Nucleus accumbens (tissue), 56 donors: ENCODE measurements at regions not wholly inside any gene's neighbourhood (a gene's known extent, or its start where the extent isn't known, plus 50 kb on each side); places are given as distances from the start of the nearest gene placed in this dataset.
"Not testable (repeated sequence)": the region's sequence is repeated elsewhere in the genome, so short reads cannot be mapped to it uniquely, and the experiment has no call there.

Experiments
- DNase-seq, 56 donors: peaks; one replicate each; lab custom pipeline; 2025; lab: John Stamatoyannopoulos, UW

DNA sequence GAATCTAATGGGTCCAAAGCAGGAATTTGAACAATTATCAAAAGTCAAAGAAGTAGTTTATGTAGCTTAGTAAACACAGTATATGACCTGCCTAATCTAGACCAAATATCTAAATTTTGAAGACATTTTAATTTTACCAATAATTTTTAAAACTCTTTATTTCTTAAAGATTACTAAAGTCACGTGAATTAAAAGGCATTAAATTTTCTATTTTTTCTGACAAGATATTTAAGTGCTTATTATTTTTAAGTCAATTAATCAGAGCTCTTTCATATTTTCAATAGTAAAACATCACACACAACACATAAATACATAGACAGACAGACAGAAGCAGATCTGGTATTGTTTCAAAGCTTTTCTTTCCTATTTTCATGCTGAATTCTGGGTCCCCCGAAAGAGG is 89.5 kb downstream of the ZNF467 start:
- DNase-seq: no peak

DNA sequence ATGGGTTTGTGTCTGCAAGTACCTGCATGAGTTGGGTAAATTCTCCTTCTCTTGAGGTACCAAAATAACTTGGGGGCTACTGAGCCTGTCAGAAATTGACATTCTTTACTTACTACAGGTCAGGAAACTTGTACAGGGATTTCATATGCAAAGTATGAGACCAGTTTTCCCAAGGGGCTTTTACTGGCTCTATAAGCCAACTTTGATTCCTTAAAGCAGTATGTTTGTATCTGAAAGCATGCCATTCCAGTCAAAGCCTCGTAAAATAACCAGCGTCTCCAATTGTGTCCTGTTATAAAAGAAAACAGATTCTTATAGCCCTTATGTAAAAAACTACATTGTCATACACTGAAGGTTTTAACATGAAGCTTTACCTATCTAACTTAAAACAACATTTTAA is 90.2 kb downstream of the ZNF467 start:
- no peak for DNase-seq

DNA sequence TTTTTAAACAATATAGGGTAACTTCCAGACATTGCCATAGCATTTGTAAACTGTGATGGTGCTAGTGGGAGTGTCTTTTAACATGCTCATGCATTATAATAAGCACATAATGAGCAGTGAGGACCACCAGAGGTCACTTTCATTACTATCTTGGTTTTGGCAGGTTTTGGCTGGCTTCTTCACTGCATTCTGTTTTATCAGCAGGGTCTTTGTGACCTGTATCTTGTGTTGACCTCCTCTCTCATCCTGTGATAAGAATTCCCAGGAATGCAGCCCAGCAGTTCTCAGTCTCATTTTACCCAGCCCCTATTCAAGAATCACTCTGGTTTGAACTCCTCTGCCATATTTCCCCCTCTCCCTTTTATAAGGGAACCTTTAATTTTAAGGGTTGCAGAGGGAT is 91.3 kb downstream of the ZNF467 start:
- DNase-seq: no peak

DNA sequence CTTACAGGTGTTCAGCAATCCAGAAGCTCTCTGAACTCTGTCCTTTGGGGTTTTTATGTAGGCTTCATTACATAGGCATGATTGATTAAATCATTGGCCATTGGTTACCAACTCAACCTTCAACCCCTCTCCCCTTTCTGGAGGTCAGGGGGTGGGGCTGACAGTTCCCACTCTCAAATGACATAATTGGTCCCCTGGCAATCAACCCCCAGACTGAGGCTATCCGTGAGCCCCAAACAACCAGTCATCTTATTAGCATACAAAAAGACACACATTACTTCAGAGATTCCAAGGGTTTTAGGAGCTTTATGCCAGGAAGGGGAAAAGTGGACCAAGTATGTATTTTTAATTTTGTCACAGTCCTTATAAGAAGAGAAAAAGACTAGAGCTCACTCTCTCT is 92.1 kb downstream of the ZNF467 start:
- DNase-seq: no peak

DNA sequence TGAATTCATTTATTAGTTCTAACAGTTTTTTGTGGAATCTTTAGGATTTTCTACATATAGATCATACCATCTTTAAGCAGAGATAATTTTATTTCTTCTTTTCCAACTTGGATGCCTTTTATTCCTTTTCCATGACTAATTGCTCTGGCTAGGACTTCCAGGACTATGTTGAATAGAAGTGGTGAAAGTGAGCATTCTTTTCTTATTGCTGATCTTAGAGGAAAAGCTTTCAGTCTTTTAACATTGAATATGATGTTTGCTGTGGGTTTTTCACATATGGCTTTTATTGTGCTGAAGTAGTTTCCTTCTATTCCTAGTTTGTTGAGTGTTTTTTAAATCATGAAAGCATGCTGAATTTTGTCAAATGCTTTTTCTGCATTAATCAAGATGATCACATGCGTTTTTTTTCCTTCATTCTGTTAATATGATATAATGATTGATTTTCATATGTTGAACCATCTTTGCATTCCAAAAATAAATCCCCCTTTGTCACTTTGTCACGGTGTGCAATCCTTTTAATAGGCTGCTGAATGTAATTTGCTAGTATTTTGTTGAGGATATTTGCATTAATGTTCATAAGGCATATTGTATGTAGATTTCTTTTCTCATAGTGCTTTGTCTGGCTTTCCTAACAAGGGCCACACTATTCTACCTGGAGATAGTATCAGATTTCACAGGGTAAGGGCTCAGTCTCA is 92.9 kb downstream of the ZNF467 start:
- DNase-seq: no peak

DNA sequence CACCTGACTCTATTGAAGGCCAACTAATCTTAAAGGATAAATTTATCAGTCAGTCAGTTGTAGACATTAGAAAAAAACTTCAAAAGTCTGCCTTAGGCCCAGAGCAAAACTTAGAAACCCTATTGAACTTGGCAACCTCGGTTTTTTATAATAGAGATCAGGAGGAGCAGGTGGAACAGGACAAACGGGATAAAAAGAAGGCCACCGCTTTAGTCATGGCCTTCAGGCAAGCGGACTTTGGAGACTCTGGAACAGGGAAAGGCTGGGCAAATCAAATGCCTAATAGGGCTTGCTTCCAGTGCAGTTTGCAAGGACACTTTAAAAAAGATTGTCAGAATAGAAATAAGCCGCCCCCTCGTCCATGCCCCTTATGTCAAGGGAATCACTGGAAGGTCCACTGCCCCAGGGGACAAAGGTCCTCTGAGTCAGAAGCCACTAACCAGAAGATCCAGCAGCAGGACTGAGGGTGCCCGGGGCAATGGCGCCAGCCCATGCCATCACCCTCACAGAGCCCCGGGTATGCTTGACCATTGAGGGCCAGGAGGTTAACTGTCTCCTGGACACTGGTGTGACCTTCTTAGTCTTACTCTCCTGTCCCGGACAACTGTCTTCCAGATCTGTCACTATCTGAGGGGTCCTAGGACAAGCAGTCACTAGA is 98.5 kb downstream of the ZNF467 start:
- DNase-seq: not testable (repeated sequence)

DNA sequence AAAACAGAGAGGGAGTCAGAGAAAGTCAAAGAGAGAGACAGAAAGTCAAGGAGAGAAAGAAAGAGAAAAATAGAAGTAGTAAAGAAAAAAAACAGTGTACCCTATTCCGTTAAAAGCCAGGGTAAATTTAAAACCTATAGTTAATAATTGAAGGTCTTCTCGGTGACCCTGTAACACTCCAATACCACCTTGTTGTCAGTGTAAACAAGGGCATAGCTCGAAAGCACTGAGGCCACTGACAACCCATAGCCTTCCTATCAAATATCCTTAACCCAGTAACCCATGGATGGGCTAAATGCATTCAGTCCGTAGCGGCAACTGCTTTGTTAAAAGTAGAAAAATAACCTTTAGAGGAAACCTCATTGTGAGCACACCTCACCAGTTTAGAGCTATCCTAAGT is 100.4 kb downstream of the ZNF467 start:
- no peak for DNase-seq

DNA sequence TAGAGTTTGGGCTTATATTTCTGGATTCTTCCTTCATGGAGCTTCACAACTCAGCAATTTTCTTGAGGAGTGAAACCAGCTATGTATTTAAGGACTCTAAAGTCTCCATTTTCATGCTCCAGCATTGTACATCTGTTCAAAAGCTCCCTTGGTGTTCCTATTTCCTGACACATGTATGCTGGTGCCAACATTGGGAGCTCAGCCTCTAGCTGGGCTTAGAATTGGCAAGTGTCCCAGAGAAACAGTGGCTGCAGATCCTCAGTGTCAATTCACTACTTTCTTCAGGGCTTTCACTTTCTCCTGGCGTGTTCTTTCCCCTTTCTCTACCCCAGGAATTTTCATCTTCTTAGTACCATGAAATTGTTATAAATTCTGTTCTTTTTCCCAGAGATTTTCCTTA is 103.1 kb downstream of the ZNF467 start:
- peak in 23 of 56 donors; percentile 2 to 45 (median 11) for DNase-seq

DNA sequence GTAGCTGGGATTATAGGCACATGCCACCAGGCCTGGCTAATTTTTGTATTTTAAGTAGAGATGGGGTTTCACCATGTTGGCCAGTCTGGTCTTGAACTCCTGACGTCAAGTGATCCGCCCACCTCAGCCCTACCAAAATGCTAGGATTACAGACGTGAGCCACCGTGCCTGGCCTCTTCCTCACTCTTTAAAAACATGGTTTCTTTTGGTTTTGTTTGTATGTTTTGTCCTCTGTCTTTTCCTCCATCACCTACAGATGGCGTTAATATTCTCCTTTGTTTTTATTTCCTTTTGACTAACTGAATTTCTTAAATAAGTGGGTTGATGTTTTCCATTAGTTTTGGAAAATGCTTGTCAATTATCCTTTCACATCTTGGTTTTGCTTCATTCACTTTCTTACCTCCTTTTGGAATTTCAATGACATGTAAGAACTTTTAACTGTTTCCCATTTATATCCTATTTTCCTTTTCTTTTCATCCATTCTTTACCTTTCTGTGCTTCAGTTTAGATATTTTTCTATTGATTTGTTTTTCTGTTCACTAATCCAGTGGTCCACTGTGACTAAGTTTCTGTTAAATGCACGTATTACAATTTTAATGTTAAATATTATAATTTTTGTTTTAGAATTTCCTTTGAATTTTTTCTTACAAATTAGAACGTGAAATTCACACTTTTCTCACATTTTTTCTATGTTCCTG is 104.1 kb downstream of the ZNF467 start:
- DNase-seq: no peak

DNA sequence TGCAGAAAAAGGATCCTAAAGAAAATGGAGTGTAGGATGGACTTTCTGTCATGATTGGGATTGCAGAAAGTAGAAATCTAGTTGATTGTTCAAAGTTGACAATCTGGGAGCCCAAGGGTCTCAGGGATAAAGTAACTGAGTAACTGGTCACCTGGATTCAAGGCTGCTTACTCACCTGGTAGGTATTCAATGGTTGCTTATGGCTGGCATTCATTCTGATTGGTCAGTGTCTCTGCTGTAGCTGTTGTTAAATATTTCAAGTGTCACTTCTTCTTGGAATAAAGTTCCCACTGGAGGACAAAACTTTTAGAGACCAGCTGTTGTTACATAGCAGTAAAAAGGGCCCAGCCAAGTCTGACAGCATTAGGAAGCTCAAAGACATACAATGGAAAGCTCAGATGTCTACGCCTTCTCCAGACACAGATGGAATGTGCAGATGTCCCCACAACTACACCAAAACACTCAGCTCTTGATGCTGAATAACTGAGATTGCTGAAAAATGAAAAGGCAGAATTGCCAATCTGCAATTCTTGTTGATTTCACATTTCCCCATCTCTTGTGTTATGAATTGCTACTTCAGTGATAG is 106.9 kb downstream of the ZNF467 start:
- no peak for DNase-seq

DNA sequence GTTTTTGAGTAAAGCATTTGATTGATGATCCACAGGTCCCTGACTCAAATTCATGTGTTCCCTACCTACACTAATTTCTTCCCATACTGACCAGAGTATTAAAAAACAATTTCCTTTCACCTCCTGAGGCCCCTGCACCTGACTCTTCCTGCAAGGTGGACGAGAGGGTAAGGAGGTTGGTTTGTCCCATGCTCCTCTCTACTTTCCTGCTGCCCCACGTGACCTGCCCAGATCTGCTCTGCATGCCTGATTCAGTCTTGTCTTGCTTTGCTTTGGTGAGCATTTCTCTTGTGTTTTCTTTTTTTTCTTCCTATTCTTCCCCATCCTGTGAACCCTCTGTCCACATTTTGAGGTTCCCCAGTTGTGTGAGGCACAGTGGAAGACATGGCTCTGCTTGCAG is 107.8 kb downstream of the ZNF467 start:
- not testable (repeated sequence) for DNase-seq

DNA sequence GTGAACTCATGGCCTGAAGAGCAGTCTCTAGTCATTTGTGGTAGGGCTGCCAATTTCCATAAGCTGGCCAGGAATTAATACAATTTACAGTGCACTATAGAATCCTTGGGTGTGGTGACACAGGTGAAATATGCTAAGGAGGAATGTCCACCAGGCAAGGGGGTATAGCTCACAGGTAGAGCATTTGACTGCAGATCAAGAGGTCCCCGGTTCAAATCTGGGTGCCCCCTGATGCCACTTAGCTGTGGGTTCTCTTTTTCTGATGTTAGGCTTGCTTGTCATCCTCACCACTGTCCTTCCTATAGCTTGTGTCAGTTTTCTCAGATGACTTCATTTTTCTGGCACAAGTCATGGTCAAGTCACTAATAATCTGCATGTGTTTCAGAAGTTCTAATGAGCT is 108.7 kb downstream of the ZNF467 start:
- no peak for DNase-seq

DNA sequence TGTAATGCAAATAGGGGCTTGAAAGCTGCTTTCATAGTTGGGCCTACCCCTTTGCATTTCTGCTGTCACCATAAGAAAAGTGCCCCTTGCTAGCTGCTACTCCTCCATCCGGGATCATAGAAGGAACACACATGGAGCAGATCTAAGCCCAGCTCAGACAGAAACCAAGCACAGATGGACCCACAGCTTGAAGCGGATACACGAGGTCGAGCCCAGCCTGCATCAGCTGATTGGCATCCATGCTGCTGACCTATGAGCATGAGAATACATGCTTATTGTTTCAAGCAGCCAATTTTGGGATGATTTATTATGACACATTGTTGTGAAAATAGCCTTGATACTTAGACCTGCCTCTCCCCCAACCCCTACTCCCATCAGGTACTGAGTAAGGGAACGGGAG is 109.2 kb downstream of the ZNF467 start:
- DNase-seq: no peak

DNA sequence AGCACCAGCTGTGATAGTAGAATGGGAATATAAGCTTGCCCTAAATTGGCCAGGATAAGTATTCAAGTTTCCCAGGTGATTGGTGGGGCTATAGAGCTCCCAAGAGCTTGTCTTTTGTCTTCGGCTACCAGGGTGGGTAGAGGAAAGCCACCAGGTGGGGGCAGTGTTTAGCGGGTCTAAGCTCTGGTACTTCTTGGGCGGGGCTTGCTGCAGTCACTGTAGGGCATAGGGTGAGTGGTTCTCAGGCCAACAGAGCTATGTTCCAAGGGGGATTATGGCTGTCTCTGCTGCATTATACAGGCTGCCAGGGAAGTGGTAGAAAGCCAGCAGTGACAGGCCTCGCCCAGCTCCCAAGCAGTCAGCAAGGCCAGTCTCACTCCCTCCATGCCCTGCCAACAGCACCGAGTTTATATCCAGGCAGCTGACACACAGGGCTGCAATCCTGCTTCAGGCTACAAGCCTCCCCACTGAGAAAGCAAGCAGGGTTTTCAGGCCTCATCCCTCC is 110.7 kb downstream of the ZNF467 start:
- peak in 42 of 56 donors; percentile 5 to 67 (median 23) for DNase-seq

DNA sequence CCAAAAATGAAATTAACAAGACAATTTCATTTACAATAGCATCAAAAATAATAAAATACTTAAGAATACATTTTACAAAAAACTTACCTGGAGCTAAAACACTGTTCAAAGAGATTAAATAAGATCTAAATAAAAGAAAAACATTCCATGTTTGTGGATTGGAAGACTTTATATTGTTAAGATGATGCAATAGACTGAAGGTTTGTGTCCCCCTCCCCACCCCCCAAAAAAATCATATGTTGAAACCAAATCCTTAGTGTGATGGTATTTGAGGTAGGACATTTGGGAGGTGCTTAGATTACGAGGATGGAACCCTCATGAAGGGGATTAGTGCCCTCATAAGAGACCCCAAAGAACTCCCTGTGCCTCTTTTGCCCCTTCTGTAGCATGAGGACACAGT is 117.6 kb downstream of the ZNF467 start:
- DNase-seq: no peak

DNA sequence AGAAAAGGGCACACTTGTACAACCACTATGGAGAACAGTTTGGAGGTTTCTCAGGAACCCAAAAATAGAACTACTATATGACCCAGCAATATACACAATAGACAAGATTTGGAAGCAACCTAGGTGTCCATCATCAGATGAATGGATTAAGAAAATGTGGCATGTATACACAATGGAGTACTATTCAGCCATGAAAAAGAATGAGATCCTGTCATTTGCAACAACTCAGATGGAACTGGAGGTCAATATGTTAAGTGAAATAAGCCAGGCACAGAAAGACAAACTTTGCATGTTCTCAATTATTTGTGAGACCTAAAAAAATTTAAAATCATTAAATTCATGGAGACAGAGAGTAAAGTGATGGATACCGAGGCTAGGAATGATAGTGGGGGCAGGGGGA is 118.8 kb downstream of the ZNF467 start:
- no peak for DNase-seq

DNA sequence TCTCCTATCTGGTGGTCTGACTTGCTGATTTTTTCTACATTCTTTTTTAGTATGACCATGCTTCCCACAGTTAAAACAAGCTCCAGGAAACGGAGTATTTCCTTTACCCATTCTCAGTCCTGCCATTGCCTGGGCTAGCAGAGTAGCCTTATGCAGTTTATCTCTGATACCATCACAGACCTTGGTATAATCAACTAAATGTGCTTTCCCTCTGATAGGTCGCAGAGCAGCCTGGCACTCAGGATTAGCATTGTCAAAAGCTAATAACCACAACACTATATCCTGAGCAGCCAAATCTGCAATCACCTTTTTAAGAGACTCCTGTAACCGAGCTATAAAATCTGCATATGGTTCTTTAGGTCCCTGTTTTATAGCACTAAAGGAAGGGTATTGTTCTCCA is 123.2 kb downstream of the ZNF467 start:
- DNase-seq: not testable (repeated sequence)

DNA sequence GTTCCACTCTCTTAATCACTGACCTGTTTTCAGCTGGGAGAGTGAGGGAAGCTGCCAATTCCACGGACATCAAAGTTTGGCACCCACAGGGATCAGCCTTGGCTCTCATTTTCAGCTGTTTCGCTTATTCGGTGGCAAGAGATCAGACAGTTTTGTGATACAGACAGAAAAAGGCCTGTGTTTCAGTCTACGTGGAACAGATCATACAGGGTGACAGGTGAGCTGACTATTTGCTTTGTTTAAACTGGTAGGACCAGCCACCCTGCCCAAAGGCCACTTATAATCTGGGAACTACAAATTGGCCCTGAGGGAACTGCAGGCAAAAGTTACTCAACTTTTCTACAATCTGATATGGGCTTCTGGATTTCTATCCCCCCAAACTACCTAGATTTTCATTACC is 128.6 kb downstream of the ZNF467 start:
- DNase-seq: no peak

DNA sequence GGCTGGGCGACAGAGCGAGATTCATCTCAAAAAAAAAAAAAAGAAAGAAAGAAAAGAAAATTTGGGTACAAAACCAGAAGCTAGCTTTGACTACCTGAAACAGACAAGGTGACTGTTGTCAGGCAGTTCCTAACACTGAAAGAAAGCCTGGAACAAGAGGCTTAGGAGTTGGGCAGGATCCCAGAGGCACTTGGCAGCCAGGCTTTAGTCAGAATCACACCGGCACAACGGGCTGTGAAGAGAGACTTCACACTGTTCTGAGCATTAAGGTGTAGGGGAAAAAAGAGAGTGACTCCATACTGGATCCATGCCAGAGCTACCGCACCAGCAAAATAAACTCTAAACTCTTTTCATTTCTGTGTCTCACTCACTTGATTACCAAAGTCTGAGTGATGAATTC is 130.8 kb downstream of the ZNF467 start:
- DNase-seq: no peak

DNA sequence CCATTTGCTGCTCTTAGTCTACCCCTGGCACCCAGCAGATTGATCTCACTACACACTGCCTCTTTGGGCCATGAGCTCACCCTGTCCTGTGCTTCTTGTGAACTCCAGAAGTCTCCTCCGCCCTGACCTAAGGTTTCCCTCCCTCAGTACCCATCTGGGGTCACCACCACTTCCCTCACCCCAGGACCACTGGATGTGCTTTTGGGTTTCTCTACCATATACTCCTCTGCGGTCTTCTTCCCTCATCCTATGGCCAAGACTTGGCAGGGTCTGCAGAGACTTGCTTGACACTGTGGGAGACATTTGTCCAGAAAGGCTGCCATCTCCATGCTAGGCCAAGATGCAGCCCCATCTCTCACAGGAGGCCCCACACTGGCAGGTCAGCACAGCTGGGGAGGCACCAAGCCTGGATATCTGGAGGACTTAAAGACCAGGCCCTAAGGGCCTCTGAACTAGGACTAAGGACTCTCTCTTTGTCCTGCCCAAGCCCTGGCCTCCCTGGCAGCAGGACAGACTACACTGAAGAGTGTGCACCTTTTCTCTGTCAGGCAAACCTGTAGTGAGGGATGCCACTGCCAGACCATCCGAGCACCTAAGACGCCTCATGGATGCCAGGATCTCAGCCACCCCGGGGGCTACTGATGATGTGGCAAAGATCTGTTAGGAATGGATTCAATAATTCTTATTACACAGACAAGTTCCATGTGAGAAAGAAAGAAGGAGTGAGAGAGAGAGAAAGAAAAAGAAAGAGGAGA is 134.6 kb downstream of the ZNF467 start:
- DNase-seq: no peak
